ENCODE measurements at regions not wholly inside any gene's neighbourhood (a gene's known extent, or its start where the extent isn't known, plus 50 kb on each side); places are given as distances from the start of the nearest gene placed in this dataset.

DNA sequence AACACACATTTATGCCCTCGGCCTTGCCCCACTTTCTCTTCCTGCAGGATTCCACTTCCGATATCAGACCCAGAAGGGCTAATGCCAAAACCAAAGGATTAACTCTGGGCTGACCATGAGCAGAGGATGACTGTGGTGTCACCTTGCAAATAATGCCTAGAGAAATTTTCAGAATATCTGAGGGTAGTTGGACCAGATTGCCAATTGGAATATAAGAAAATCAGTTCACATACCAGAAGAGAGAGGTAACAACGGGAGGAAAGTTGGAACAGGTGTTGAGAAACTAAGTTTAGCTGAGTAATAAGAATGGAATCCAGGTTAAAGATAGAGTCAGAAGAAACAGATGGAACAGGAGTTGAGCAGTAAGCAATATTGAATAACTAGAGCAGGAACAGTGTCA is 232.7 kb upstream of the UBE2E3 start:
- TF ChIP-seq CTCF (conservative IDR thresholded peaks at IDR 0.05 in 1 of 2, IDR thresholded peaks at IDR 0.05 in 1 of 2; ENCODE audit: extremely low read depth in 1 of 2, insufficient read depth in 1 of 2, low read depth in 1 of 2, low read length in 2 of 2), result no peak
- no peak for TF ChIP-seq EZH2 (IDR thresholded peaks at IDR 0.05; ENCODE audit: borderline replicate concordance, low read length)

Measured in mammary epithelial cell (primary cell).